GM18873 (cell line): ENCODE measurements at regions not wholly inside any gene's neighbourhood (a gene's known extent, or its start where the extent isn't known, plus 50 kb on each side); places are given as distances from the start of the nearest gene placed in this dataset.

Experiments used
- ATAC-seq: cut with Tn5 transposase; IDR thresholded peaks from one replicate; pipeline ENCODE4 v1.9.1; 2021; ENCODE audit warnings: mild to moderate bottlenecking, moderate library complexity, moderate number of reproducible peaks; ENCODE audit not compliant: unreplicated experiment, low FRiP score

DNA sequence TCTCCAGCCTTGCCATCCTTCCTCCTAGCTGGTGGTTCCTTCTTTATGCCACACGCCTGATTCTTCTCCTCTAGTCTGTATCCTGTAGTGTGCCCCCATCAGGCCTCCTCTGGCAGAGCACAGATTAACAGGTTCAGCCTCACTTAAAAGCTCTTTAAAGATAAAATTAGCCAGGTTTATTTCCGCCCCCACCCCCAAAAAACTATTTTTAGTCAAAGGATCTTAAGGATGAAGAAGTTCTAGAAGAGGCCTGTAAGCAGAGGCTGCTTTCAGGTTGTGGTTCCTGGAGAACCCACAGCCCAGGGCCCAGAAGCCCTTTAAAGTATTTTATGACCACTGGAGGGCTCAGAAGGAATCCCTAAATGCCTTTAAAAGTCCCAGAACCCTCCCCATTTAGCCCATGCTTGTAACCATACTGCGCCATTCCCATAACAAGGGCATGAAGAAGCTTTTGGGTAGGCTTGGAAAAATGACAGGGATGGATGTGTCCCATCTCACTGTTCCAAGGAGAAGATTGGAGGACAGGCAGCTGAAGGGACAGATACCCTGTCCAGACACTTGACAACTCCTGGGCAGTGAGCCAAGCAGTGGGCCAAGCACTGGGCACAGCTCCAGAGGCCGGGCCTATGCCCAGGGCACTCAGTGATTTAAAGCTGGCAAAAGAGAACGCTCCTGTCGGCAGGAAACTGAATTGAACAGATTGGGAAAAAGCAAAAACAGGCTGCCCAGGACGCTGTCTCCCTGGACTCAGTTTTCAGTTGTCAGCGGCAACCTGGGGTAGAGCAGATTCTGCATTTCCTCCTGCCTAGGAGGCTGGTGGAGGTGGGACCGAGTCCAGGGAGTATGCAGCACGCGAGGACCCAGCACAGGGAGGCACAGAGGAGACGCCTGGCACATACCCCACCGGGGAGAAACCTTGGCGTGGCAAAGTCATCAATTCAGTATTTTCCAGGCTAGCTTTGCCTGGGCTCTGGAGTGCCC lies 106.3 kb upstream of the SSBP2 start:
- ATAC-seq: no peak

DNA sequence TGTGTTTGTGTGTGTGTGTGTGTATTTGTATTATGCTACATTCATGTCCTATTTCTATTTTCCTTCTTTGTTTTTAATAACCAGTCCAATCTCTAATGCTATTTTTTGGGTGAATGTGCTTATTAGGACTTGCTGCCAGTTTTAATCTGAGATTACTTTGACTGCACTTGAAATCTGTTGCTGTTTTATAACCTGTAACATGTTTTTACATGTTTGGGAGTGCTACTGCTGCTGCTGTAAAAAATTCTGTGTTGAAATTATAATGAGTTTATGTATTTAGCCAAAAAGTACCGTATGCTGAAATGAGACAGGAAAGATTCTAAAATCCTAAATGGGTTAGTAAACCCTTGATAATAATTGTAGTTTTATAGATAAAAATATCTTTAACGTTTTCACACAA lies 104.7 kb upstream of the SSBP2 start:
- no peak for ATAC-seq

DNA sequence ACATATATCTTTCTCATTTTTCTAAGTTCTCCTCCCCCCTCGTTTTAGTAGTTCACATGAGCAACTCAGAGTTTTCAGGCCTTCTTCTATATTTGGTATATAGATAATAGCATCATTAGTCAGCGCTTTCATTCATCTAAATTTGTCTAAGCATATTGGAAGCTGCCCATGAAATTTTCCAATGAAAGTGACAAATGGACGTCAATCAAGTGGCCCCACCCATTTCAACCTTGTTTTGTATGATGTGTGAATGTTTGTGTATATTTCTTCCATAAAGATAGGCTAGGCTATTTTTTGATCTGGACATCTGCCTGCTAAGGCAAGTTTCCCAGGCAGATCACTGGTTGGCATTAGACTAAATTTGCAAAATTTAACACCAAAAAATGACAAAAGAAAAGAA lies 104.0 kb upstream of the SSBP2 start:
- no peak for ATAC-seq

- no peak for ATAC-seq
These were observed 103.6 kb upstream of the SSBP2 start for GRCh38 chr5:81854485-81854884.

DNA sequence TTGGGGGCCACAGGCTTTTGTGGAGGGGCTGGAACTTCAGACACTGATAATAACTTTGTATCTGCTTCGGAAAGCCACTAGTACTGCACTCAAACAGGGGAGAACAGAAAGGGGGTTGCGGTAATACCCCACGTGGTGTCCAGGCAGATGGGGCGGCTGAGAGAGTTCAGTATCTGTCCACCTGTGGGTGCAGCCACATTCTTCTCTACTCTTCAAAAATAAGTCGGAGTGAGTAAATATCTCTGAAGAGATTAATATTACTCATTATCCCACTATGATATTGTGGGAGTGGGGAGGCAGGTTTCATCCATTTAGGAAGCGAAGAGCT lies 102.1 kb upstream of the SSBP2 start:
- no peak for ATAC-seq

- no peak for ATAC-seq
These were observed 101.6 kb upstream of the SSBP2 start for GRCh38 chr5:81852291-81853029.

DNA sequence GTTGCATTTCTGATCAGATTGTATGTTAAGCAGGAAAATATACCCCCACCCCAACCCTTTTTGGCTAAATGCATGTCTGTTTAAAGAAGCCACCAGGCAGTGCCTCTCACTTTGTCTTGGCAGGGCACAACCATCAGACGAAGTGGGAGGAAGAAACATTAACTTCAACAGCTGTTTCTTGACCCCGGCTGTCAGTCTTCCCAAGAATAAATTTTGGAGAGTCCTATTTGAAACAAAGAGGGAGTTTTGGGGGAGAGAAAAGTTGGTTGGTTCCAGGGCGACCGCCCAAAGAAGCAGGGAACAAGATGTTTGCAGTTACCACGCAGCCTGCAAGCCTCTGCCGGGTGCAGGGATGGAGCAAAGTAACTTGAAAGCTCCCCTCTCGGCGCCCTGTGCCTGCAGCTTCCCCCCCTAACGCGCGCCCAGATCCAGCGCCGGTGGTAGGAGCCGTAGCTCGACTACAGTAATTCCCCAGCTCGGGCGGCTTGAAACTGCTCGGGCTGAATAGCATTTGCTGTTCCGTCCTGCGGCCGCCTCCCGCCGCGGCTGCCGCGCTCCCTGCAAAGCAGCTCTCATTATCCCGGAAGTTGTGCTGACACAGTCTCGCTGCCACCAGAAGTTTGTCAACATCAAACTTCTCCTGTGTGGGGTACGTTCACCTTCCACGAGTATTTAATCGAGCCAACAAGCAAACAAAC lies 100.7 kb upstream of the SSBP2 start:
- ATAC-seq: peak; percentile 89

DNA sequence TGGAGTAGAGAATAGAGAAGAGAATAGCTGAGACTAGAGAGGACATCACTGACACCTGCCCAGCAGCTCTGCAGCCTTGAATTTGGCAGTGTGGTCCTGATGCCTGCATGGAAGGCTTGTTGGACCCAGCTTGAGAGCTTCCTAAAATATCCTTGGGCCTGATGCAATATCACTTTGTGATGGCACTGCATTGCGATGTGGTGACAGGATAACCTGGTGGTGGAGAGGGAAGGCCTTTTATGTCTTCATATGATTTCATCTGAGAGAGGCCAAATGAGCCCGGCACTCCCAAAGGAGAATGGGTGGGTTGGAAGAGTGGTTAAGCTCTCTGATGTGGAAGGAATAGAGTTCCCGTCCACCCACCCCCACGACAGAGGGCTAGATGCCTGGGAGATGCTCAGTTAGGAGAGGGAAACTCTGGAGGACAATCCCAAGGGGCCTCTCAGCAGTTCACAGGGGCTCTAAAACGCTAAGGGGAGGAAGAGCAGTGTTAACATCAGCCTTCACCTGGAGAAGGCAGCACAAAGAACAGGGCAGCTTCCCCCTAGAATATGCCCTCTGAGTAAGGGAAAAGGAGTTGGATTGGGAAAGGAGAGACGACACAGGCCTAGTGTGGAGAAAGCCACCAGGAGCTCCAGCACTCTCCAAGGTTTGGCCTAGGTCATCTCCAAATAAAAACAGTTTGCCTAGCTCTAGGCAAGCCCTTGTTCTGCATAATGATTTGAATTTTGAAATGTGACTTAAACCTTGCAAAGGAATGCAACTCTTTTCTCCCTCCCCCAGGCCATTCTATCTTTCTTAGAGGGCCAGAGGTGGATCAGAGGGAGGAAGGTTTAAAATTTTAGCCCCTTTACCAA lies 99.8 kb upstream of the SSBP2 start:
- ATAC-seq: no peak

GRCh38 chr5:81849770-81850367 lies 99.0 kb upstream of the SSBP2 start:
- no peak for ATAC-seq

GRCh38 chr5:81848362-81848880 lies 97.5 kb upstream of the SSBP2 start:
- ATAC-seq: no peak

DNA sequence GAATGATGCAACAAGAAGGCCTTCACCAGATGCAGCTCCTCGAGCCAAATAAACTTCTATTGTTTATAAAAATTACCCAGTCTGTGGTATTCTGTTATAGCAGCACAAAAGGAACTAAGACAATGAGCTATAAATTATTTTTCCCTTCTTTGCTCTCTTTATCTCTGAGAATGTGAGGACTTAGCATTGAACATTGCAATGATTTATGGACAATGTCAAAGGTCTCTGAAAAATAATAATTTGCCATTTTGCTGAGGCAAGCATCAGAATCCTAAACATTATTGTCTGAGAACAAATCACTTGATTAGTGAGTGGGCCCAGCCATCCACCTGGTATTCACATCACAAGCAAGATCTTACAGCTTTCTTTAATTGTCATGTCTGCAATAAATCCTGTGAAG lies 95.4 kb upstream of the SSBP2 start:
- no peak for ATAC-seq

DNA sequence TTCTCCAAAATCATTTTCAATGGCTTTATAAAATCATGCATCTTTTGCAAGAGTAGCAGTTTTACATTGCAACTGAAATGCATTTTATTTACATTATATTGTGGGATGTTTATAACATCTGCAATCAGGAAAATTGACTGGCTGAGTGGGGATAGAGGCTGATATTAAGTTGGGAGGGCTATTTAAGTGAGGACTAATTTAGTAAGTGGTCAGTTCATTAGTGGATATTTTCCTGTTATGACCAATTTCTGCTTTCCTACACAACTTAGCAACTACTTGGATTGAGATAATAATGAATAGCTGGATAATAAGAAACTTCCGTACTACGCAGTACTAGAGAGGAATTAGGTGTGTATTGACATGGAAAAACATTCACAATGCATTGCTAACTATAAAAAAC lies 92.9 kb upstream of the SSBP2 start:
- no peak for ATAC-seq

- ATAC-seq: no peak
These were observed 92.0 kb upstream of the SSBP2 start for GRCh38 chr5:81842795-81843398.

DNA sequence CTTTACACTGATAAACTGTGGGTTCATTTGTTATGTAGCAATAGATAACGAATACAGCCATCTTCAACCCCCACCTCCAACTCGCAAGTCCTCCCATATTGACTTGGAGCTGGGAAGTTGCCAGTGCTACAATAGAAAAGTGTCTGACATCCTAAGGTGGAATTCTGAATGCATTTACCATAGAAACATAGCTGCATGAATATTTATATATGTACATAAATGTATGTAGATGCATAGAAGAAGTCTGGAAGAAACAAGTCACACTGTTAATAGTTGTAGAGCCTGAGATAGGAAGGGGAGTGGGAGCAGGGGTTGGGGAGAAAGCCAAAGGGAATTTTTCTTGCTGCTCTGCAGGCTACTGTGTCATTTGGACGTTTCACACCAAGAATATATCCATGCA lies 88.1 kb upstream of the SSBP2 start:
- ATAC-seq: no peak

DNA sequence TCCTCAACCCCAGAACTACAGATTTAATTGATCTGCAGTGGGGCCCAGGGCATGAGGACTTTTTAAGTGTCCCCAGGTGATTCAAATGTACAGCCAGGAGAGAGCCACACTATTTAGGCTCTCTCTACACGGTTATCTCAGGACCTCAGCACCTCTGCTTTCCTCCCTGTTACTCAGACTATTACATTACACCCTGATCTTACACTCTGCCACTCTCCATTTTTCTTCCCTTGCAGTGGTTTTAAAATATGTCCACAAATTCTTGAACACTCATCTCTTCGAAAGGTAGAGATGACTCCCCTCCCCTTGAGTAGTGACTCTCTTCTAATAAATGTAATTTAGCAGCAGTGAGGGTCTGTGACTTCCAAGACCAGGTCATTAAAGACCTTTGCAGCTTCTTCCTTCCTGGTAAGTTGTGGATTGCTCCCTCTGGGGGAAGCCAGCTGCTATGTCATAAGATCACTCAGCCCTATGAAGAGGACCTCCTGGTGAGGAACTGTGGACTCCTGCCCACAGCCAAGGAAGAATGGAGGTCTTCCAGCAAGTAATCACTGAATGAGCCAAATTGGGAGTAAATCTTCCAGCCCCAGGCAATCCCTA lies 87.5 kb upstream of the SSBP2 start:
- peak; percentile 73 for ATAC-seq

- no peak for ATAC-seq
These were observed 86.9 kb upstream of the SSBP2 start for GRCh38 chr5:81837667-81838306.

DNA sequence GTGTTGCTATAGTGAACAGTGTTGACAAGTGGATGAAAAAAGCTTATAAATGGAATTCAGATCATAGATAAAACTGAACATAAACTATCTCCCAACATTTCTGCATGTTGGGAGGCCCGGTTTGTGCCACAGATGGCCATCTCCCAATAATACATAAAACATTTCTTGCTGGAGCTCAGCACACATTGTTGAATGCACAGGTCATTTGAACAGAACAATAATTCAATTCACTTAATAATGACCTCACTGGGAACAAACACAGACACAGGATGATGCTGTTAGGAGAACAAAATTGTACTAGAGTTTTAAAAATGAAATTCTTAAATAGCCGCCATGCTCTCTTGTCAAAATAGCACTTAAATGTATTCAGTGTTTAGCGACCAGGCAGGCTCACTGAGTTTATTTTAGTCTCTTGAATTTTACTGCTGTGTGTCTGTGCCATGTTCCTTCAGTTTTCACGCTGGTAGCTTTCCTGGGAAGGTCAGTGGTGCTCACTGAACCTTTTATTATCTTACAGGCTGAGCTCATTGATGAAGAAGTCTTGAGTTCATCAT lies 85.0 kb upstream of the SSBP2 start:
- ATAC-seq: no peak

DNA sequence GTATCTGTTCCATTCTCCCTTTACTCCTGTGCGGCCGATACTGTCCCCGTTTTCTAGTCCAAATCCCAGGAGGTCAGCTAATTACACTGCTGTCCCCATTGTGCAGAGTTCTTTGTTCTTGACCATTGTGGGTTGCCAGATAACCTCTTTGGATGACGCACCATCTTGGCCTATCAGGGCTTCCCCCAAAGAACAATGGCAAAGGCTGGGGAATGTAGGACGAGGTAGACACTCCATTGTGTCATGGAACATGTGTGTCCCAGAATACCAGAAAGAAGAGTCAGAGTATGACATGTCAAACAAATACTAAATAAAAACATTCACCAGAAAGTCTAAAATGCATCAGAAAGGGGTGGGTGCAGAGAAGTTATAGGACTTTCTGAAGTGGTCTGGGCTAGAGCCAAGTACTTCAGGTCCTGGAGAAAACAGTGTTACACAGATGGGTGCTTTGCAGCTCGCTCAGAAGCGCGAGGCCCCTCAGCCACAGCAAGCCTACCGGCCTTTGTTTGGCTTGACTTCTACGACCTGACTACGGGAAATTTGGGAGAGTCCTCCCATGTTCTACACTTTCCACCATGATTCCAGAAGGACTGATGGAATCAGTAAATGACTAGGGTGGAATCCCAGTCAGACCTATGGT lies 83.2 kb upstream of the SSBP2 start:
- ATAC-seq: no peak
